ENCODE measurements at regions not wholly inside any gene's neighbourhood (a gene's known extent, or its start where the extent isn't known, plus 50 kb on each side); places are given as distances from the start of the nearest gene placed in this dataset.

- no TSS peak for BruUV-seq (replicated peaks)
- Histone ChIP-seq H3K4me1 (no peaks in the 10 kb centered on the region), H3K27me3 (replicated peaks; ENCODE audit: control insufficient read depth, insufficient read depth, low read length) (no peaks in the 10 kb centered on the region), H3K4me3 (ENCODE audit: low read depth, low read length) (no peak overlapping the region), H3K9me3 (no peaks in the 10 kb centered on the region), H3K36me3 (ENCODE audit: control insufficient read depth, insufficient read depth, low read length) (no peaks in the 10 kb centered on the region)
- H3K27ac Mint-ChIP-seq (ENCODE audit: unreplicated experiment), result no peak overlapping the region
- no peaks in the 10 kb centered on the region for H3K4me1 Mint-ChIP-seq (ENCODE audit: low read depth, unreplicated experiment)
- ChIA-PET POLR2A (no interaction called here), CTCF (no interaction called here)
- H3K36me3 Mint-ChIP-seq (ENCODE audit: insufficient read depth, unreplicated experiment), result no peaks in the 10 kb centered on the region
- no peak overlapping the region for H3K4me3 Mint-ChIP-seq (ENCODE audit: unreplicated experiment)
- no peak for TF ChIP-seq CTCF (IDR thresholded peaks at IDR 0.05; ENCODE audit: insufficient read depth in 1 of 2, low read depth in 1 of 2, low read length in 1 of 2, severe bottlenecking in 1 of 2, unreplicated experiment in 1 of 2)
- DNase-seq, result no peak
- intact Hi-C loops (cut with micrococcal nuclease; ENCODE audit: unreplicated experiment), result no loop called here
- peaks cover 3% of the 10 kb centered on the region for H3K27me3 Mint-ChIP-seq (ENCODE audit: insufficient read depth, unreplicated experiment)
- no peaks in the 10 kb centered on the region for H3K9me3 Mint-ChIP-seq (ENCODE audit: unreplicated experiment)
Measured at GRCh38 chr14:23800811-23801210, 152.8 kb upstream of the DHRS4 start.

GRCh38 chr14:23801766-23802165 lies 151.8 kb upstream of the DHRS4 start:
- no peaks in the 10 kb centered on the region for H3K4me1 ChIP-seq
- H3K36me3 Mint-ChIP-seq (ENCODE audit: insufficient read depth, unreplicated experiment), result no peaks in the 10 kb centered on the region
- H3K27me3 Mint-ChIP-seq (ENCODE audit: insufficient read depth, unreplicated experiment), result peaks cover 3% of the 10 kb centered on the region
- H3K9me3 ChIP-seq, result no peaks in the 10 kb centered on the region
- no peaks in the 10 kb centered on the region for H3K4me1 Mint-ChIP-seq (ENCODE audit: low read depth, unreplicated experiment)
- no peak overlapping the region for H3K4me3 ChIP-seq (ENCODE audit: low read depth, low read length)
- BruUV-seq (replicated peaks), result no TSS peak
- POLR2A ChIA-PET, result no interaction called here
- no peaks in the 10 kb centered on the region for H3K36me3 ChIP-seq (ENCODE audit: control insufficient read depth, insufficient read depth, low read length)
- no peak for TF ChIP-seq CTCF (IDR thresholded peaks at IDR 0.05; ENCODE audit: insufficient read depth in 1 of 2, low read depth in 1 of 2, low read length in 1 of 2, severe bottlenecking in 1 of 2, unreplicated experiment in 1 of 2)
- CTCF ChIA-PET, result no interaction called here
- intact Hi-C loops (cut with micrococcal nuclease; ENCODE audit: unreplicated experiment), result no loop called here
- H3K9me3 Mint-ChIP-seq (ENCODE audit: unreplicated experiment), result no peaks in the 10 kb centered on the region
- H3K4me3 Mint-ChIP-seq (ENCODE audit: unreplicated experiment), result no peak overlapping the region
- no peaks in the 10 kb centered on the region for H3K27me3 ChIP-seq (replicated peaks; ENCODE audit: control insufficient read depth, insufficient read depth, low read length)
- H3K27ac Mint-ChIP-seq (ENCODE audit: unreplicated experiment), result no peak overlapping the region
- DNase-seq, result no peak

GRCh38 chr14:23804817-23805216 lies 148.8 kb upstream of the DHRS4 start:
- no peak overlapping the region for H3K4me3 ChIP-seq (ENCODE audit: low read depth, low read length)
- H3K36me3 ChIP-seq (ENCODE audit: control insufficient read depth, insufficient read depth, low read length), result no peaks in the 10 kb centered on the region
- BruUV-seq (replicated peaks), result no TSS peak
- intact Hi-C loops (cut with micrococcal nuclease; ENCODE audit: unreplicated experiment), result no loop called here
- no peaks in the 10 kb centered on the region for H3K4me1 ChIP-seq
- ChIA-PET POLR2A (no interaction called here), CTCF (no interaction called here)
- peaks cover 4% of the 10 kb centered on the region for H3K27me3 Mint-ChIP-seq (ENCODE audit: insufficient read depth, unreplicated experiment)
- no peaks in the 10 kb centered on the region for H3K9me3 Mint-ChIP-seq (ENCODE audit: unreplicated experiment)
- no peak overlapping the region for H3K4me3 Mint-ChIP-seq (ENCODE audit: unreplicated experiment)
- TF ChIP-seq CTCF (IDR thresholded peaks at IDR 0.05; ENCODE audit: insufficient read depth in 1 of 2, low read depth in 1 of 2, low read length in 1 of 2, severe bottlenecking in 1 of 2, unreplicated experiment in 1 of 2), result no peak
- no peaks in the 10 kb centered on the region for H3K36me3 Mint-ChIP-seq (ENCODE audit: insufficient read depth, unreplicated experiment)
- no peak overlapping the region for H3K27ac Mint-ChIP-seq (ENCODE audit: unreplicated experiment)
- DNase-seq, result no peak
- H3K27me3 ChIP-seq (replicated peaks; ENCODE audit: control insufficient read depth, insufficient read depth, low read length), result no peaks in the 10 kb centered on the region
- H3K4me1 Mint-ChIP-seq (ENCODE audit: low read depth, unreplicated experiment), result no peaks in the 10 kb centered on the region
- H3K9me3 ChIP-seq, result no peaks in the 10 kb centered on the region

Measured in Caco-2 (cell line).